Stomach (tissue), 8 donors: ENCODE measurements at regions not wholly inside any gene's neighbourhood (a gene's known extent, or its start where the extent isn't known, plus 50 kb on each side); places are given as distances from the start of the nearest gene placed in this dataset.

Experiments
- DNase-seq, 2 donors: peaks; one replicate each; pipeline versions ENCODE4 v3.0.0 to v3.0.0-alpha.2; 2013 to 2019
- H3K27ac ChIP-seq, 5 donors: fragments of 200-600 bp in 4 of 5; sonication (generic) in 4 of 5; one replicate each; pipeline ENCODE4 v1.5.1; 2013 to 2019; ENCODE audit warnings: mild to moderate bottlenecking in 1 of 5, moderate library complexity in 1 of 5
- H3K27me3 ChIP-seq, 3 donors: fragments of 200-600 bp; sonication (generic); one replicate each; pipeline ENCODE4 v1.5.1; 2017 to 2019; ENCODE audit warnings: mixed run types in 1 of 3
- H3K36me3 ChIP-seq, 4 donors: fragments of 200-600 bp; sonication (generic); 1 replicate in 3 of 4; 2 replicates in 1 of 4; pipeline ENCODE4 v1.5.1; 2016 to 2019
- H3K4me1 ChIP-seq, 4 donors: fragments of 200-600 bp; sonication (generic); one replicate each; pipeline ENCODE4 v1.5.1; 2016 to 2019
- H3K4me3 ChIP-seq, 4 donors: fragments of 200-600 bp; sonication (generic) in 3 of 4; one replicate each; pipeline ENCODE4 v1.5.1; 2016 to 2019; ENCODE audit warnings: mild to moderate bottlenecking in 1 of 4
- H3K9me3 ChIP-seq, 4 donors: fragments of 200-600 bp; sonication (generic); one replicate each; pipeline ENCODE4 v1.5.1; 2016 to 2019
- CTCF ChIP-seq, 7 experiments: fragments of 450-650 bp in 4 of 7; fragments of 200-600 bp in 3 of 7; sonication (generic) in 3 of 7; IDR thresholded peaks; one replicate each; pipeline ENCODE4 v1.5.1; 2016 to 2019; ENCODE audit warnings: antibody characterized with exemption in 7 of 7, control low read depth in 2 of 7, mild to moderate bottlenecking in 1 of 7
- EP300 ChIP-seq: sonication (generic); formaldehyde crosslinking; IDR thresholded peaks from one replicate; pipeline ENCODE4 v1.6.1; 2017; ENCODE audit warnings: antibody characterized with exemption
- POLR2A ChIP-seq, 4 donors: fragments of 450-650 bp; IDR thresholded peaks; one replicate each; pipeline ENCODE4 v1.6.1; 2016; ENCODE audit warnings: antibody characterized with exemption in 4 of 4, control low read depth in 2 of 4, mild to moderate bottlenecking in 1 of 4, moderate library complexity in 1 of 4
- POLR2AphosphoS5 ChIP-seq, 3 donors: sonication (generic); formaldehyde crosslinking; IDR thresholded peaks; one replicate each; pipeline ENCODE4 v1.6.1; 2016; ENCODE audit warnings: antibody characterized with exemption in 3 of 3
- WGBS, 5 donors: extraction: QIAGEN DNeasy Blood & Tissue Kit in 3 of 5; methylation state at CpG; one replicate each; pipeline versions ENCODE4 v1.1.5 to v1.1.7; 2013 to 2018; 5-methylcytosine and 5-hydroxymethylcytosine counted together
- intact Hi-C: fragments of 100-400 bp; cut with DNase I; formaldehyde crosslinking; loops from one replicate; pipeline ENCODE4 v1.15.1; 2023; ENCODE audit warnings: low total_unique reads
- donor health status: healthy with polysubstance abuse.
- donor health status: Bipolar disorder and iron deficiency.
- donor health status: healthy.

DNA sequence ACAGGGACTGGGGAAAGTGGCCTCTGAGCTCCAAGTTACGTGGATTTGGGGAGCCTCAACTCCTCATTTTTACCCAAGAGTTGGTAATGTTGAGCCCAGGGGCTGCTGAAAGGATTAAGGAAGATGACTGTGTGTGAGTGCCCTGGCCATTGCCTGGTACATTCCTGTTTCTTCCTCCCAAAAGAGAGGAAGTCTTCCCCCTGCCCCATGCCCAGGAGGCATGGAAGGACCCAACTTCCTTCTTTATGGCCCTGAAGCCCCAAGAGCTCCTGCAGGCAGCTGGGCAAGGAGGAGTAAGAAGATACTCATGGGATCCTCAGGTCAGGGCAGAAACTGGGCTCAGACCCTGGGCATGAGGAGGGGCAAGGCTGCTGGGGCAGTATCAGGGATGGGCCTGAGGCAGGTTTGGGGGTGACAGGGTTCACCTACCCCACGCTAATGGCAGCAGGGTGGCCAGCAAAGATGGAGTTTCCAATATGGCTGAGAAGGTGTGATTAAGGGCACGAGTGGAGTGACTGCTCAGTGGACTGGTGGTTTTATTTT is 118.3 kb upstream of the MVB12B start:
- Histone ChIP-seq H3K4me3 (no peak overlapping the region), H3K9me3 (peaks cover 0 to 13% (median 10%) of the 10 kb centered on the region in 4 donors), H3K36me3 (no peaks in the 10 kb centered on the region), H3K27me3 (peaks cover 0 to 39% (median 3%) of the 10 kb centered on the region in 3 donors), H3K27ac (no peak overlapping the region), H3K4me1 (peaks cover 0 to 5% (median 0%) of the 10 kb centered on the region in 4 donors)
- DNase-seq, result no peak
- no peak for TF ChIP-seq EP300
- TF ChIP-seq POLR2A (IDR thresholded peaks at IDR 0.05), result no peak
- TF ChIP-seq POLR2AphosphoS5 (IDR thresholded peaks at IDR 0.05), result no peak
- no peak for TF ChIP-seq CTCF (IDR thresholded peaks at IDR 0.05)
- 77 to 88% (median 80%) methylated on average over 3 of the region's 3 CpGs for WGBS, 5 donors
- intact Hi-C loops, result no loop called here

DNA sequence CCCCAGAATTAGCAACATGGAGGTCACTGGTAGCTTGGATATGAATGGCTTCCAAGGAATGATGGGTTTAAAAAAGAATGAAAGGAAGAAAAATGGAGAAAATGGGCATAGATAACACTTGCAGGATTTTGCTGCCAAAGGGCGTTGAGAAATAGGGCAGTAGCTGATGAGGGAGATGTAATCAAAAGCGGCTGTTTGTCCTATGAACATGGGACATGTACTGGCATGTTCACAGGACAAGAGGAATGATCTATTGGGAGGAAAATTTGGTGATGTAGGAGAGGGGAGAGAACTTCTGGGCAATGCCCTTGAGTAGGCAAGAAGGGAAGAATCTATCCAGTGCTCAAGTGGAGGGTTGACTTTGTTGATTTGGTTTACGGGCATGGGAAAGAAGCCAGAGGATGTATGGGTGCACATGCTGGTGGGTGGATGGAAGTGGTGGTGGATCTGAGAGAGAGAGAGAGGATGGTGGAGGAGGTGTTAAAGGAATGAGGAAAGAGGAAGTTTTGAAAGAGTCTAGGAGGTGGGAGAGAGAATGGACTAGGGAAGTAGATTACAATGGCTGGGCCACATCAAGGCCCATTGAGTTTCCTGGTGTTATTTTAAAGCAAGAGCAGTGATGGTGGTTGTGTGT is 115.1 kb upstream of the MVB12B start:
- intact Hi-C loops, result no loop called here

GRCh38 chr9:126215486-126215885 is 111.1 kb upstream of the MVB12B start:
- 75 to 84% (median 82%) methylated on average over 4 of the region's 4 CpGs for WGBS, 5 donors
- no peak for TF ChIP-seq CTCF (IDR thresholded peaks at IDR 0.05)
- no peak for TF ChIP-seq EP300
- TF ChIP-seq POLR2AphosphoS5 (IDR thresholded peaks at IDR 0.05), result no peak
- TF ChIP-seq POLR2A (IDR thresholded peaks at IDR 0.05), result no peak
- peaks cover 0 to 29% (median 0%) of the 10 kb centered on the region in 3 donors for H3K27me3 ChIP-seq

More for the DNA sequence above, 115.1 kb upstream of the MVB12B start:
- TF ChIP-seq EP300 (no peak), POLR2A (IDR thresholded peaks at IDR 0.05) (no peak), POLR2AphosphoS5 (IDR thresholded peaks at IDR 0.05) (no peak), CTCF (IDR thresholded peaks at IDR 0.05) (no peak)
- H3K9me3 ChIP-seq, result peaks cover 0 to 28% (median 21%) of the 10 kb centered on the region in 4 donors
- H3K27ac ChIP-seq, result no peak overlapping the region
- H3K4me3 ChIP-seq, result no peak overlapping the region
- 74 to 83% (median 81%) methylated on average over 3 of the region's 3 CpGs for WGBS, 5 donors
- H3K27me3 ChIP-seq, result peaks cover 0 to 17% (median 3%) of the 10 kb centered on the region in 3 donors
- no peak for DNase-seq
- peaks cover 0 to 5% (median 0%) of the 10 kb centered on the region in 4 donors for H3K4me1 ChIP-seq
- H3K36me3 ChIP-seq, result no peaks in the 10 kb centered on the region

GRCh38 chr9:126216826-126217225 is 109.8 kb upstream of the MVB12B start:
- intact Hi-C loops, result no loop called here
- WGBS, 5 donors, result 63 to 80% (median 79%) methylated on average over 4 of the region's 4 CpGs
- H3K4me1 ChIP-seq, result no peaks in the 10 kb centered on the region

More at GRCh38 chr9:126215486-126215885, 111.1 kb upstream of the MVB12B start:
- no peak for DNase-seq
- Histone ChIP-seq H3K9me3 (peaks cover 0 to 28% (median 21%) of the 10 kb centered on the region in 4 donors), H3K27ac (no peak overlapping the region), H3K36me3 (no peaks in the 10 kb centered on the region), H3K4me1 (no peaks in the 10 kb centered on the region), H3K4me3 (no peak overlapping the region)
- intact Hi-C loops, result no loop called here

More at GRCh38 chr9:126216826-126217225, 109.8 kb upstream of the MVB12B start:
- Histone ChIP-seq H3K27ac (no peak overlapping the region), H3K27me3 (peaks cover 0 to 39% (median 0%) of the 10 kb centered on the region in 3 donors), H3K9me3 (peaks cover 0 to 40% (median 27%) of the 10 kb centered on the region in 4 donors), H3K4me3 (no peak overlapping the region), H3K36me3 (no peaks in the 10 kb centered on the region)
- no peak for DNase-seq
- TF ChIP-seq EP300 (no peak), POLR2A (IDR thresholded peaks at IDR 0.05) (no peak), POLR2AphosphoS5 (IDR thresholded peaks at IDR 0.05) (no peak), CTCF (IDR thresholded peaks at IDR 0.05) (no peak)
